Esophagus muscularis mucosa (tissue), 4 donors: ENCODE measurements at regions not wholly inside any gene's neighbourhood (a gene's known extent, or its start where the extent isn't known, plus 50 kb on each side); places are given as distances from the start of the nearest gene placed in this dataset.

Source experiments
- CTCF ChIP-seq, 3 experiments: fragments of 200-600 bp in 2 of 3; fragments of 450-650 bp in 1 of 3; sonication (generic) in 2 of 3; IDR thresholded peaks; one replicate each; pipeline ENCODE4 v1.5.1; 2017 to 2019; ENCODE audit warnings: antibody characterized with exemption in 3 of 3, mild to moderate bottlenecking in 2 of 3, moderate library complexity in 1 of 3
- EP300 ChIP-seq: sonication (generic); formaldehyde crosslinking; IDR thresholded peaks from one replicate; pipeline ENCODE4 v1.6.1; 2017; ENCODE audit warnings: antibody characterized with exemption
- POLR2A ChIP-seq: fragments of 450-650 bp; IDR thresholded peaks from one replicate; pipeline ENCODE4 v1.6.1; 2017; ENCODE audit warnings: antibody characterized with exemption, moderate library complexity, mild to moderate bottlenecking, low read depth

GRCh38 chr12:114744691-114745090, 60.7 kb upstream of the TBX3 start:
- no peak for TF ChIP-seq POLR2A
- TF ChIP-seq CTCF (IDR thresholded peaks at IDR 0.05), result no peak
- no peak for TF ChIP-seq EP300
